Peyer's patch (tissue), 4 donors: ENCODE measurements at regions not wholly inside any gene's neighbourhood (a gene's known extent, or its start where the extent isn't known, plus 50 kb on each side); places are given as distances from the start of the nearest gene placed in this dataset.

Source experiments
- CTCF ChIP-seq, 6 experiments: fragments of 450-650 bp in 4 of 6; fragments of 200-600 bp in 2 of 6; sonication (generic) in 1 of 6; IDR thresholded peaks; one replicate each; pipeline ENCODE4 v1.5.1; 2017 to 2019; ENCODE audit warnings: antibody characterized with exemption in 6 of 6, mild to moderate bottlenecking in 3 of 6, moderate library complexity in 1 of 6
- POLR2A ChIP-seq, 2 donors: fragments of 450-650 bp; IDR thresholded peaks; one replicate each; pipeline ENCODE4 v1.5.1; 2017; ENCODE audit warnings: antibody characterized with exemption in 2 of 2, mild to moderate bottlenecking in 2 of 2, moderate library complexity in 2 of 2

DNA sequence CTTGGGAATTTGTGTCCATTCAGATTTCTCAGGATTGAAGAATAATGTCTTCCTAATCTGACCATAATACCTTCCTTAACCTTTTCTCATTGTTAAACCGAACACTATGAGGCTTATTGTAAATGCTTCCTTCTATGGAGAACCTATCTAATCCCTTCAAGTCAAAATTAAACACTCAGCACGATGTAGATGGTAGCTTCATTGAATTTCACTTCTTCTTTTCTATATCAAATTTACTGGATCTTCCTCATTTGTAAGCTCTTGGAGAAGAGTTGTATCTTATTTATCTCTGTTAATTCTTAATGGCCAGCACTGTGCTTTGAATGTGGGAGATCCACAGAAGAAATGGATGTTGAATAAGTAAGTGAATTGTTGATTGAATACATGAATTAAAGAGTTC is 109.0 kb upstream of the RAPGEF2 start:
- TF ChIP-seq CTCF (IDR thresholded peaks at IDR 0.05): no peak
- no peak for TF ChIP-seq POLR2A (IDR thresholded peaks at IDR 0.05)
